NCI-H748 (cell line): ENCODE measurements at regions not wholly inside any gene's neighbourhood (a gene's known extent, or its start where the extent isn't known, plus 50 kb on each side); places are given as distances from the start of the nearest gene placed in this dataset.
A peak's percentile ranks its signal among the peaks of the same experiment; 100 is the strongest.
"Not testable (repeated sequence)": the region's sequence is repeated elsewhere in the genome, so short reads cannot be mapped to it uniquely, and the experiment has no call there.

Source experiments
- DNase-seq: peaks from one replicate; lab custom pipeline; 2025; ENCODE audit not compliant: unreplicated experiment; lab: John Stamatoyannopoulos, UW

DNA sequence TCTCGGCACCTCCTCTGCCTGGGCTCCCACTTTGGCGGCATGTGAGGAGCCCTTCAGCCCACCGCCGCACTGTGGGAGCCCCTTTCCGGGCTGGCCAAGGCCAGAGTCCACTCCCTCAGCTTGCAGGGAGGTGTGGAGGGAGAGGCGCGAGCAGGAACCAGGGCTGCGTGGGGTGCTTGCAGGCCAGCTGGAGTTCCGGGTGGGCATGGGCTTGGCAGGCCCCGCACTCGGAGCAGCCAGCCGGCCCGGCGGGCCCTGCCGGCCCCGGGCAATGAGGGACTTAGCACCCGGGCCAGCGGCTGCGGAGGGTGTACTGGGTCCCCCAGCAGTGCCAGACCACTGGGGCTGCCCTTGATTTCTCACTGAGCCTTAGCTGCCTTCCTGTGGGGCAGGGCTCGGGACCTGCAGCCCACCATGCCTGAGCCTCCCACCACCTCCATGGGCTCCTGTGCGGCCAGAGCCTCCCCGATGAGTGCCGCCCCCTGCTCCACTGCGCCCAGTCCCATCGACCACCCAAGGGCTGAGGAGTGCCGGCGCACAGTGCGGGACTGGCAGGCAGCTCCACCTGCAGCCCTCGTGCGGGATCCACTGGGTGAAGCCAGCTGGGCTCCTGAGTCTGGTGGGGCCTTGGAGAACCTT lies 361.9 kb upstream of the API5 start:
- not testable (repeated sequence) for DNase-seq

DNA sequence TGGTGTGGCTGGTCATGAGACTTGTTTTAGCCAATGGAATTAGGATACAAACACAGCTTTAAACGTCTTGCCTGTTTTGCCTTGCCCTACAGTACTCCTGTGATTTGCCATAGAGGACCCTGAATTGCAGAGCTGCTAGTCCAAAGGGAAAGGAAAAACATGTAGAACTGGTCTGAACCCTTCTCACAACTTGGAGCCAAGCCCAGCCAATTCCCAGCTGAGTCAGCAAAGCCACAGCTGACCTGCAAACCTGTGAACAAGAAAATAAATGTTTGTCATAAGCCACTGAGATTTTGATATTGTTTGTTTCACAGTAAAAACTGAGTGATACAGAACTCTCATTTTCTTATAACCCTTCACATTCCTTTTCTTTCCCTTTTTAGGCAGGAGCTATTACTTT lies 360.5 kb upstream of the API5 start:
- no peak for DNase-seq

DNA sequence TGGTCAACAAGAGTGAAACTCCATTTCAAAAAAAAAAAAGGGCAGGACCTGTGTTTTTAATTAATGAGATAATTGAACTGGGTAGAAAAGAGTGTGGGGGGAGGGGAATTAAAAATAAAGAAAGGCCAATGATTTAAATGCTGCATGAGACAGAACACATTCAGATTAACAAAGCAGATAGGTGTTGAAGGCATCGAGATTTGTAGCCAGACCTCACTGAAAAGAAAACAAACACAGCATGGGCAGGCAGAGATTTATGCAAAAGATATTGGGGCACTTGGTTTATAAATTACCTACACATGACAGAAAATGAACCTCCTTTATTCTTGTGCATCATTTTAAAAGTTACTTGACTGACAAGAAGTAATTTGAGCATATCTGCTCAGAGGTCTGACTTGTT lies 354.0 kb upstream of the API5 start:
- no peak for DNase-seq

DNA sequence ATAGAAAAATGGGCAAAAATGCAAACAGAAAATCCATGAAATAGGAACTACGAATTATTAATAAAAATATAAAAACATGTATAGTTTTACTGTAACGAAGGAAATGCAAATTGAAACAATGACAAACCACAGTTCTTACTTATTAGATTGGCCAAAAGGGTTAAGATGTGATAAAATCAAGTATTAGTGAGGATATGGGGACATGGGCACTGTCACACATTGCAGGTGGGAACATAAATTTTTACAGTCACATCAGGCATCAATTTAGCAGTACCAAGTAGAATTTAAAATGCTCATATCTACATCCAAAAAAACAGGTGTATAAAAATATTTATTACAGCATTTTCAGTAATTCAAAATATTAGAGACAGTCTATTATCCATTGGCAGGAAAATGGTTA lies 353.2 kb upstream of the API5 start:
- no peak for DNase-seq

DNA sequence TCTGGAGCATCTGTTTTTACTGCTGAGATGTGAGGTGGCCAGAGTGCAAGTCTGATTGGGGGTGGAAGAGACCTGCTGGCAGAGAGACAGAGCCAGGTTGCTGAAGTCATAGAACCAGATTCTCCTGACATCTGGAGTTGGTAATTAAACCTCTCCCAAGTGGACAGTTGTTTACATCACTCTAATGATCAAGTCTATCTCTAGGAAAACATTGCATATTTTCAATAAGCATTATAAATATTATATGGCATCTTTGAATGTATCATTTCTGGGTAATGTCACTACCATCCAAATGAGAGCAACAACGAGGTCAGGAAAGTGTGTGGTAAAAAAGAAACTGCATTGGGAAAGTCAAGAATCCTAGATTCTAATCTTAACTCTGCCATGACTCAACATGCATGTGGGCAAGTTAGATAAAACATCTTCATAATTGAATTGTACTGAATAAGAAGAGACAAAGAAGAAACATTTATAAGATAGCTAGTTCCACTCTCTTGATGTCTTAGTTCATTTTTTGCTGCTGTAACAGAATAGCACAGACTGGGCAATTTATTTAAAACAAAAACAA lies 351.2 kb upstream of the API5 start:
- no peak for DNase-seq

DNA sequence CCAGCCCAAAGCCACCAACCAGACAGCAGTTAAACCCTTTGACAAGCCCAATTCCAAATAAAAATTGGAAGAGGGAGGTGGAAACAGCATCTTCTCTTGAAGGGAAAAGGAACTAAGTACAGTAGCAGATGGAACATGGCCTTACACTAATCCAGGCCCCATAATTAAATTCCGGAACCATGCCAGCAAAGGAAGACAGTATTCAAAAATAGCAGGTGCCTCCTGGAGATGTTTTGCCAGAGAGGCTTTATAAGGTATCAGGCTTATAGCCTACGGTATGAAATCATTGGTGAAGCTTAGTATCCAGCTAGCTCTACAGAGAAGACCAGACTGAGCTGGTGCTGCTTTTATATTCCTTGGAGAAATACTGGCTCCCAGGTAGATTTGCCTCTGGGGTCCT lies 344.1 kb upstream of the API5 start:
- DNase-seq, result no peak

DNA sequence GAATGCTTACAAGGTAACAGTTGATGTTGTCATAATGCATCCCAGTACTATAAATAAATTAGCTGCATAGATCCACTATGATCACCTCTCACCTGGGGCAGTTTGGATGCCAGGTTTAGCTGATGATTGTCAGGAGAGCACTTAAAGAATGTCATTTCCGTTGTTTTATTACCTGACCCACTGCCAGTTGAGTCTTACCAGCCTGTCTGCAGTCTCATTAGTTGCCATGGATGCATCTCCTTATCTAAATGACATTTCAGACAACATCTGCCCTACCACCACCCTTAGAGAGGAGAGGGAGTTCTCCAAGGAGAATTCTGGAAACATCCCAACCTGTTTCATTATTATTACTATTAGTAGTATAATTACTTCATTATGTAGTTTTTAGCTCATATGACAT lies 339.1 kb upstream of the API5 start:
- DNase-seq, result peak; percentile 40

DNA sequence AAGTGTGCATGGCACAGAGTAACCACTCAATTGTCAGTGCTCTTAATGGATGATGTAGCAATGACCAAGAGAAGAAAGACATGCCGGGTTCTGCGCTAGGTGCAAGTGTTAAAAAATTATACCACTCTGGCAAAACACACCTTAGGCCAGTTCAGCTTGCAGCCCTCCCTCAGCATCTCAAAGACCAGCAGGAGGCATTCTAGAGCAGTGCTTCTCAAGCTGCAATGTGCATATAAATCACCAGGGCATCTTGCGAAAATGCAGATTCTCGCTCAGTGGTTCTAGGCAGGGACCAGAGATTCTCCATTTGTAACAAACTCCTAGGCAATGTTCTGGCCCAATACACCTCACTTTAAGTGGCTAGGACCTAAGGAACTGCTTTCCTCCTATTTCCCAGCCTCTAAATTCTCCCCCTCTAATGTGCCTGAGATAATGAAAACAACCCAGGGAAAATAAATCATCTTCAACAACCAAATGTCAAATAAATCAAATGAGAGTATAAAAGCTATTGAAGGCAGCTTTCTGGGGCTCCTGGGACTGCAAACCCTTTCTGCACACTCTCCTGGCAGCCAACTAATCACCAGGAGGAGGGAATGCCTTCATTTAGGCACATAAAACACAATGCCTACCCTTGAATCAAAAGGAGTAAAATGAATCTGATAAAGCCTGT lies 337.2 kb upstream of the API5 start:
- no peak for DNase-seq

DNA sequence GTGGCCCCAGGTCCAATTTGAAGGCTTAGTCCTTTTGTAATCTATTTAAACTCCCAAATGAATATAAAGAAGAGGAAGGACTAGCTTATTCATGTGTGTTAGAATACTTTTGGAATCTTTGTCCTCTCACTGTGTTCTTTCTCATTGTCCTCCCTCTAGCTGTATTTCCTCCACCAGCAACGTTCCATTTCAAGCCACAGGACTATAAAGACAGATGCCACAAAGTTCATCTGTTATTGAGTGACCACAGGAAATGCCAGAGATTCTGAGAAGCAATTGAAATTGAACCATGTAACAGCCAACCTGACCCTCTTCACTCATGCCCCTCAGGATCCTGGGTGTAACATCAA lies 336.6 kb upstream of the API5 start:
- no peak for DNase-seq

DNA sequence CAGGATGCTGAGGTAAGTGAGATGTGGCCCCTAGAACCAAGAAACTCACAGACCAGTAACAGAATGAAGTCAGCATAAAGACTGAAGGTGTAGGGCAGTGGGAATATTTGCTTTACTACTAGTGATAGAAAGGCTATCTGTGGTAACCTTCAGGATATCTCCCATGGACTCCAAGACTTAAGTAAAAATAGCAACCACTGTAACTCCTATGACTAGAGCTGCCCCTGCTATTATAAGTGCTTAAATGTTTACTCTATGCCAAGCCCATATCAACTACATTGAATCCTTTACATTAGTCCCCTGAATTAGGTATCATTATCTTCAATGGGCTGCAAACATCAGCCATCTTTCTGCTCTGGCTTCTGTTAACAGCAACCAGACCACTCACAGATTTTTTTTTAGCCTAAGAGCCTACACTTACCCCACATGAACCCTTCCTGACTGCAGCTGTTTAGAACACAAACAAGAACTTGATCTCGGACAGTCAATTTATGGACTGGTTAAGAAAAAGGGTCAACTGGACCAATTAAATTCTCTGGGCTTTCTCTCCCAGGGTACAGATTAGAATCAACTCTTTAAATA lies 335.1 kb upstream of the API5 start:
- peak; percentile 28 for DNase-seq

DNA sequence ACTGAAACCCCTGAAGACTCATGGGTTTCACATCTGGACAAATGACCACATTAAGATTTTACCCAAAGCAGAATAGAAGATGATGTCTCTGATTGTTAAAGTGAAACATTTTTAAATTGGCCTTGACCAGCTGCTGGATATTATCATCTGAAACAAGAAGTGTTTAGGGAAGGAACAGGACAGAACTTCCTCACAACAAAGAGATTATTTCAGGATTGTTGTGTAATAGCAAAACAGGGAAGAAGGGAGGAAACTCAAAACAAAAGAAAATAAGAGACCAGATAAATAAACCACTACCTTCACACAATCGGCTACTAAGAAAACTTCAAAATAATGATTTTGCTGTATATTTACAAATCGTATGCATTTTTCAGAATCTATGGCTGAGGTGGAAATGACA lies 319.2 kb upstream of the API5 start:
- no peak for DNase-seq

DNA sequence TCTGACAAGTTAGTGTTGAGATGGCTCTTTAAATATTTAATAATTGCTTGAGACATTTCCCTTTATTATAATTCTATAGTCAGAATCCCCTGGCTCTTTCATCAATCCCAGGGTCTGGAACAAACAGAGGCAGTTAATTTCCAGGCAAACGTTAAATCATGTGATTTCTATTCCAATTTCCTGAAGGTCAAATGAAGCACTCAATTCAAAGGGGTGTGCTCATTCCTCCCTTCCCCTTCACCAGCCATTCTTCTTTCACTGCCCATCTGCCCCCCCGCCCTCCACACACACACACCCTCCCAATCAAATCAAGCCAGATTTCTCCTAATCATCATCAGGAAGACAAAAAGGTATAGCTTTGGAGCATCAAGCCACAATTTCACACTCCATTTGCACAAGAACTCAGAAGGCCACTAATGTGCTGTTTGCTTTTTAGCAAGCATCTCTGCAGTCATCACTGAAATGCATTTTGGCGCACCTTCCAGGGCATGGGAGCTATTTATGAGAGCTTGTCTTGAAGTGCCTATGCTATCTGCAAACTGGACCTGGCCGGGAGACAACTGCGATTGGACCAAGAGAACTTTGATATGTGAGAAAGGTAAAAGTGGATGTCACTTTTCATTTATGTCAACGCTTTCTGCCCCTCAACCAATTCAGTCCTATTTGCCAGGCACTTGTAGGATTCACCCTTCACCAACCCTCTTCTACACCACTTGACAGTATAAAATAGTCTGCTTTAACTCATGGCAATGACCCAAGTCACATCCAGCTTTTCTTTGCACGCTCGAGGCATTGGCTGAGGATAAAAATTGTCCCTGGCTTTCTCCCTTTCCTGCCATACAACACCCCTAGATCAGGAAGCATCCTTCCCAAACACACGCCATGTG lies 315.1 kb upstream of the API5 start:
- no peak for DNase-seq

DNA sequence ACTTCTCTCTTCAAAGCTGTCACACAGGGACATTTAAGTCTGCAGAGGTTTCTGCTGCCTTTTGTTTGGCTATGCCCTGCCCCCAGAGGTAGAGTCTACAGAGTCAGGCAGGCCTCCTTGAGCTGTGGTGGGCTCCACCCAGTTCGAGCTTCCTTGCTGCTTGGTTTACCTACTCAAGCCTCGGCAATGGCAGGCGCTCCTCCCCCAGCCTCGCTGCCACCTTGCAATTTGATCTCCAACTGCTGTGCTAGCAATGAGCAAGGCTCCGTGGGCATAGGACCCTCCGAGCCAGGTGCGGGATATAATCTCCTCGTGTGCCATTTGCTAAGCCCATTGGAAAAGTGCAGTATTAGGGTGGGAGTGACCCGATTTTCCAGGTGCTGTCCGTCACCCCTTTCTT lies 306.9 kb upstream of the API5 start:
- not testable (repeated sequence) for DNase-seq

DNA sequence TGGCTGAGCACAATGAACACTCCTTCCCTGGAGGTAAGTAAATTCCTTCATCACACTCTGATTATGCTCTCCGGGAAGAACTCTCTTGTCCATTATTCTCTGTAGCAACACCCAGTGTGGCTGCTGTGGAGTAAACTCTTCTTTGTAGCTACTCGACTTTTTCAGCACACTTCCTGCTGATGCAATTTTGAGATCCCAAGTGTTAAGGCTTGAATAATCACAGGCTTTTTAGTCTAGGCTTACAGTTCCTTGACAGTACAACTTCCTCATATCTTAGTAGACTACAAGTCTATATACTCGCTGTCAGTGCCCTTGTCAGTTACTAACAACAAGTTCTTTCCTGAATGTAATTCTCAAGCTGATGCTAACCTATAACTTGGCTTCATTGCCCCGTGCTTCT lies 301.8 kb upstream of the API5 start:
- no peak for DNase-seq

DNA sequence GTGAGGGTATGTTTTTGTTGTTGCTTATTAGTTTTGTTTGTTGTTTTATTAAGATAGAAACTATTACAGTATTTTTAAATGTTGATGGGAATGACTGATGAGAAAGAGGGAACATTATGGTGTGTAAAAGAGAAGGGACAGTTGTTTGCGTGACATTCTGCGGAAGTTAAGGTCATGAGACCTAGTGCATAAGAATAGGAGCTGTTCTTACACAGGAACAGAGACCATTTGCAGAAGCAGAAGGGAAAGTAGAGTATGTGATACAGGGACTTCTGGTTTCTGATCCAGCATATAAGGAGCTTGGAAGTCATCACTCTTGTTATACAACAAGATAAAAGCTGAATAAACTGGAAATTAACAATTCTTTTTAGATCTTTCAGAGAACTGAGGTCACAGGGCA lies 299.2 kb upstream of the API5 start:
- no peak for DNase-seq

DNA sequence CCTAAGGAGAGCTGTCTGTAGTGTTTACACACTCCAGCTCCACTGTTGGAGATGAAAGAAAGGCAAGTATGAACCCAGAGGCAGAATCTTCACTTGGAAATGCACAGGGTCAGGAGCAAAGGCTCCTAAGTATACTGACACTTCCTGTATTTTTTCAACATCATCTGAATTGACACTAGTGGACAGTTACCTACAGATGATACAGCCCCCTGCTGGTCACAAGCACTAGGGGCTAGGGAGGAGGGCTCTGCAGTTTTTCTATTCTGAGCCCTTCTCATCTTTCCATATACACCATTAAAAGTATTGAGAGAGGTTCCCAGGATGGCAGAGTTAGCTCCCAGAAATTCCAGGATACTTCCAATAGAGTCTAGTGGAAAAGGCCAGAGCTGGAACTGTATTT lies 290.3 kb upstream of the API5 start:
- DNase-seq, result no peak

DNA sequence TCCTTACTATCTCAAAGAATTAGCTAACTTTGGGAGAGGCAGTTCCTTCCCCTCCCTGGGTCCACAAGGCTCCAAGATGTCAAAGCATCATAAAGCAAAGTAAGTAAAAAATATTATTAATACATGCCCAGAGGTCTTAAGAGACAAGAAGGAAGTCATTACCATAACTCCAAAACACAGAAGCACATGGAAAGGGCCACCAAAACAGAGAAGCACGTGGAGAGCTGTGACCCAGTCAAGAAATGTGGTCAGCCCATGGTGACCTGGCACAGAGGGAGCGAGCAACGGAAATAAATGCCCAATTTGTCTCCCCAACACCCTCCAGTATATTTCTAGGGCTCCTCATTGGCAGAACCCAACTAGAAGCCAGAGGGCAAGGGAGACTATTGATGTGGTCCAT lies 277.5 kb upstream of the API5 start:
- no peak for DNase-seq

DNA sequence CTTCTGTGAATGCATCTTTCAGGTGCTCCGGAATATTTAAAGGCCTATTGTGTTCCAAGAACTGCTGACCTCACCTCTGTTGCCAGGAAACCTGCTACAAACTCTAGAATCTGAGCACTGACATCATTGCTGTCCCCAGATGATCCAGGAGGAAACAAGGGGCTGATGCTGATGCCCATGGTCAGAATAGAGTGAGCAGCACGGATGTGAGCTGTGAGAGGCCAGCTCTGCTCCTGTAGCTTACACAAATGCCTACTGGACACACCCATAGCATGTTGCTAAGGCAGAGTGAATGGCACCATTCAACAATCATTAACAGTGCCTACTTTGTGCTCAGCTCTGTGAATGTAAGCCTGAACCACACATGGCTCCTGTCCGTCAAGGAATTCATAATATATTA lies 276.7 kb upstream of the API5 start:
- peak; percentile 58 for DNase-seq

DNA sequence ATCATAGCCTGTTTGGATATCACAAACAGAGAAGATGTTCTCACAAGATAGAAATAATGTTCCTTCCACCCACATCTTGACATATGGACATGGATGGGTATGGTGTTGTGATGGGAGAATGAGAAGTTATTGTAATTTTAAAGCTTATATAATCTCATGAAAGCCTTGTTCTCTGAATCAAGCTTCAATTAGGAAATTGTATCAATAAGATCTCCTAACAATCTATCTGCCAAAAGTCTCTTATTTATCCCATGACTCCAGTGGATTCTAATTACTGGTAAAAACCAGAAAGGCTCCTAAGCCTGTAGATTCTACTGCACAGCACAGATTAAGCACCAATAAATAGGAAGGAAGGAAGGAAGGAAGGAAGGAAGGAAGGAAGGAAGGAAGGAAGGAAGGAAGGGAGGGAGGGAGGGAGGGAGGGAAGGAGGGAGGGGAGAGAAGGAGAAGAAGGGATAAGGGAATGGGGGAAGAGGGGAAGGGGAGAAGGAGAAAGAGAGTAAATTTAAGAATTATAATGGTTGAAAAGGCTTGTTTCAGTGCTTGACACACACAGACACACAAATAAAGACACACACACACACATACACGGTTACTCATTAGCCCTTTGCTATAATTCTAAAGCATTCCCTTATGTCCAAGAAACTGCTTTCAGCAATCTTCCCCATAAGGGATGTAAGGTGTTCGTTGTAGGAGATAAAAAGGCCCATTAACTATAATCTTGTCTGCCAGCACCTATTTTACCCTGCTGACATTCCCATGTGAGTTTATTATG lies 258.0 kb upstream of the API5 start:
- no peak for DNase-seq

DNA sequence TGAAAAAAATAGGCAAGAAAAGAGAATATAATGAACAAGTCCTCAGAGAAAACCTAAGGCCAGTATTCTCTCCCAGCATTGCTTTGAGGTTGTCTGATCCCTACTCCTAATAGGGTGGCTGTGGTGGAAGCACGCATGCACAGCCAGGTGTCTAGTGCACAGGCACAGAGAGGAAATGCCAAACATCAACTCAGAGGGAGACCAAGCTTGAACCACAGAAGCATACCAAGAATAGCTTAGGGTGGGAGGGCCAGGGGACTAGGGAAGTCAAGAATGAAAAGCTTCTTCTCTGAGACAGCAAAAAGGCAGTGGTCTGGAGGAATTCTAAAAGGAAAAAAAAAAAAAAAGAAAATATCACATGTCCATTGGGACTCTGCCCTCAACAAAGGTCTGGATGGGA lies 244.1 kb upstream of the API5 start:
- DNase-seq, result no peak

DNA sequence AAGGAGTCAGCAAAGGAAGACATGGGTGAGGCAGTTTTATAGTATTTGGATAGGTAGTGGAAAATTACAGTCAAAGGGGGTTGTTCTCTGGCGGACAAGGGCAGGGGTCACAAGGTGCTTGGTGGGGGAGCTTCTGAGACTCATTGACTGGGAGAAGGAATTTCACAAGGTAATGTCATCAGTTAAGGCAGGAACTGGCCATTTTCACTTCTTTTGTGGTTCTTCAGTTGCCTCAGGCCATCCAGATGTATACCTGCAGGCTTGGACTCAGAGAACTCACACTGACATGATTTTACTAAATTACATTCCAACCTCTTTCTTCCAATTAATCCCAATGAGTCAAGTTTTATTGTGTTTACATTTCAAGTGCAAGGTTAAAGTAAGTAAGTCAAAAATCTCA lies 240.5 kb upstream of the API5 start:
- no peak for DNase-seq
